Calu3 (cell line): ENCODE measurements at regions not wholly inside any gene's neighbourhood (a gene's known extent, or its start where the extent isn't known, plus 50 kb on each side); places are given as distances from the start of the nearest gene placed in this dataset.

Source experiments
- BruUV-seq: library from RNA; stranded (reverse); fragments of 400-500 nt; replicated peaks from 2 replicates; lab custom pipeline; 2021; lab: Mats Ljungman, UMichigan
- CTCF ChIA-PET: fragments of 300-600 bp; sonication (Branson Sonifier 250); formaldehyde crosslinking; loops from one replicate; lab custom pipeline; 2022; ENCODE audit warnings: antibody characterized with exemption; lab: Charles Lee
- DNase-seq: peaks from one replicate; pipeline ENCODE4 v3.0.0; 2022
- H3K27ac Mint-ChIP-seq: one replicate; pipeline ENCODE4 v1.8.0; 2022; ENCODE audit warnings: mixed read lengths; ENCODE audit not compliant: unreplicated experiment
- H3K27me3 Mint-ChIP-seq: one replicate; pipeline ENCODE4 v1.8.0; 2022; ENCODE audit warnings: mixed read lengths; ENCODE audit not compliant: unreplicated experiment
- H3K36me3 Mint-ChIP-seq: one replicate; pipeline ENCODE4 v1.8.0; 2022; ENCODE audit warnings: mild to moderate bottlenecking, moderate library complexity, mixed read lengths; ENCODE audit not compliant: insufficient read depth, unreplicated experiment
- H3K4me1 Mint-ChIP-seq: one replicate; pipeline ENCODE4 v1.8.0; 2022; ENCODE audit warnings: mild to moderate bottlenecking, low read depth, mixed read lengths; ENCODE audit not compliant: unreplicated experiment
- H3K4me3 Mint-ChIP-seq: one replicate; pipeline ENCODE4 v1.8.0; 2022; ENCODE audit warnings: mild to moderate bottlenecking, low read depth, moderate library complexity, mixed read lengths; ENCODE audit not compliant: unreplicated experiment
- H3K9me3 Mint-ChIP-seq: one replicate; pipeline ENCODE4 v1.8.0; 2022; ENCODE audit warnings: low read depth, mixed read lengths; ENCODE audit not compliant: unreplicated experiment
- CTCF ChIP-seq: fragments of 200-600 bp; IDR thresholded peaks from one replicate; pipeline ENCODE4 v1.8.0; 2022; ENCODE audit warnings: antibody characterized with exemption; ENCODE audit not compliant: unreplicated experiment
- intact Hi-C: fragments of 100-400 bp; cut with micrococcal nuclease; formaldehyde crosslinking; loops from one replicate; pipeline ENCODE4 v1.10.0; 2022; ENCODE audit not compliant: unreplicated experiment

- H3K27me3 Mint-ChIP-seq: no peaks in the 10 kb centered on the region
- no TSS peak for BruUV-seq
- H3K27ac Mint-ChIP-seq: no peak overlapping the region
- CTCF ChIA-PET: no interaction called here
- H3K9me3 Mint-ChIP-seq: no peaks in the 10 kb centered on the region
- H3K36me3 Mint-ChIP-seq: no peaks in the 10 kb centered on the region
- intact Hi-C loops: no loop called here
- H3K4me1 Mint-ChIP-seq: no peaks in the 10 kb centered on the region
- no peak for TF ChIP-seq CTCF
- no peak for DNase-seq
- H3K4me3 Mint-ChIP-seq: no peak overlapping the region
Observed at GRCh38 chr1:238811211-238811879, 575.0 kb upstream of the CHRM3 start.

GRCh38 chr1:238790882-238791281 lies 595.5 kb upstream of the CHRM3 start:
- no peaks in the 10 kb centered on the region for H3K27me3 Mint-ChIP-seq
- CTCF ChIA-PET: no interaction called here
- BruUV-seq: no TSS peak
- no peak overlapping the region for H3K4me3 Mint-ChIP-seq
- intact Hi-C loops: no loop called here
- no peaks in the 10 kb centered on the region for H3K9me3 Mint-ChIP-seq
- DNase-seq: no peak
- H3K27ac Mint-ChIP-seq: no peak overlapping the region
- no peaks in the 10 kb centered on the region for H3K36me3 Mint-ChIP-seq
- TF ChIP-seq CTCF: no peak
- H3K4me1 Mint-ChIP-seq: no peaks in the 10 kb centered on the region

GRCh38 chr1:238789916-238790667 lies 596.3 kb upstream of the CHRM3 start:
- Mint-ChIP-seq H3K9me3 (no peaks in the 10 kb centered on the region), H3K4me3 (no peak overlapping the region), H3K27ac (no peak overlapping the region), H3K27me3 (no peaks in the 10 kb centered on the region), H3K4me1 (no peaks in the 10 kb centered on the region), H3K36me3 (no peaks in the 10 kb centered on the region)
- no TSS peak for BruUV-seq
- intact Hi-C loops: no loop called here
- TF ChIP-seq CTCF: no peak
- CTCF ChIA-PET: no interaction called here
- DNase-seq: no peak

- DNase-seq: no peak
Observed at GRCh38 chr1:238787471-238787870, 598.9 kb upstream of the CHRM3 start.

More at GRCh38 chr1:238787471-238787870, 598.9 kb upstream of the CHRM3 start:
- Mint-ChIP-seq H3K27ac (no peak overlapping the region), H3K36me3 (no peaks in the 10 kb centered on the region), H3K4me3 (no peak overlapping the region), H3K27me3 (no peaks in the 10 kb centered on the region), H3K4me1 (no peaks in the 10 kb centered on the region), H3K9me3 (no peaks in the 10 kb centered on the region)
- no peak for TF ChIP-seq CTCF
- CTCF ChIA-PET: no interaction called here
- intact Hi-C loops: no loop called here
- no TSS peak for BruUV-seq
